ENCODE measurements at regions not wholly inside any gene's neighbourhood (a gene's known extent, or its start where the extent isn't known, plus 50 kb on each side); places are given as distances from the start of the nearest gene placed in this dataset.
A peak's percentile ranks its signal among the peaks of the same experiment; 100 is the strongest.

- Mint-ChIP-seq H3K27me3 (peaks cover 33% of the 10 kb centered on the region), H3K27ac (no peak overlapping the region), H3K4me3 (no peak overlapping the region), H3K9me3 (ENCODE audit: insufficient read depth) (no peaks in the 10 kb centered on the region), H3K4me1 (peaks cover 86% of the 10 kb centered on the region)
- POLR2A ChIA-PET = no interaction called here
- no peak for TF ChIP-seq EZH2 (IDR thresholded peaks at IDR 0.05; ENCODE audit: borderline replicate concordance, insufficient read depth, low read depth, low read length, poor library complexity, severe bottlenecking)
- no peak for TF ChIP-seq CTCF (IDR thresholded peaks at IDR 0.05)
- Histone ChIP-seq H3K27me3 (replicated peaks in 1 of 4; ENCODE audit: control extremely low read depth in 1 of 4, control insufficient read depth in 3 of 4, insufficient read depth in 4 of 4, low read length in 3 of 4) (peaks cover 0 to 24% (median 2%) of the 10 kb centered on the region in 4 experiments), H4K20me1 (ENCODE audit: control insufficient read depth, insufficient read depth, low read length, poor library complexity, severe bottlenecking) (no peaks in the 10 kb centered on the region), H3K4me2 (replicated peaks; ENCODE audit: low read depth, low read length, poor library complexity, severe bottlenecking) (peak overlapping the region; percentile 51), H3K79me2 (ENCODE audit: control insufficient read depth, insufficient read depth, low read length) (no peaks in the 10 kb centered on the region), H2AFZ (ENCODE audit: insufficient read depth, low read depth, low read length, poor library complexity, severe bottlenecking) (no peak overlapping the region), H3K27ac (ENCODE audit: low read length in 2 of 2) (no peak overlapping the region), H3K9ac (ENCODE audit: low read length) (no peak overlapping the region), H3K9me3 (ENCODE audit: control extremely low read depth in 1 of 3, control insufficient read depth in 2 of 3, insufficient read depth in 1 of 3, low read length in 2 of 3) (peaks cover 0 to 5% (median 5%) of the 10 kb centered on the region in 3 donors), H3K36me3 (replicated peaks in 1 of 2; ENCODE audit: control extremely low read depth in 1 of 2, control insufficient read depth in 1 of 2, extremely low read depth in 1 of 2, insufficient read depth in 2 of 2, low read length in 1 of 2) (no peaks in the 10 kb centered on the region), H3K4me3 (ENCODE audit: control extremely low read depth in 1 of 5, extremely low read depth in 1 of 5, insufficient read depth in 1 of 5, low read depth in 2 of 5, low read length in 4 of 5) (no peak overlapping the region), H3K4me1 (ENCODE audit: control insufficient read depth in 2 of 2, insufficient read depth in 2 of 2, low read length in 2 of 2) (peaks cover 67 to 73% of the 10 kb centered on the region in 2 donors)
- intact Hi-C loops (cut with micrococcal nuclease) = loop anchor here (2.0 to 10.0 kb wide), 10 partner anchors 19 to 977 kb away; partner anchors contain the start of gene LPP
- CTCF ChIA-PET = interaction anchor here (2.3 kb wide), 1 partner anchor 237 kb away, joined by 9 read pairs; no protein-coding TSS in a partner anchor
- DNase-seq (no peak), ATAC-seq (ENCODE audit: low read depth) (no peak)
- 66% methylated on average over 2 of the region's 4 CpGs for WGBS (ENCODE audit: insufficient coverage)
Observed at GRCh38 chr3:187977659-187978058, 176.3 kb upstream of the LPP start.

GRCh38 chr3:187978433-187979011 is 175.4 kb upstream of the LPP start:
- Histone ChIP-seq H3K27ac (ENCODE audit: low read length in 2 of 2) (peak overlapping the region in 1 of 2 donors; percentile 7), H4K20me1 (ENCODE audit: control insufficient read depth, insufficient read depth, low read length, poor library complexity, severe bottlenecking) (no peaks in the 10 kb centered on the region), H3K36me3 (replicated peaks in 1 of 2; ENCODE audit: control extremely low read depth in 1 of 2, control insufficient read depth in 1 of 2, extremely low read depth in 1 of 2, insufficient read depth in 2 of 2, low read length in 1 of 2) (no peaks in the 10 kb centered on the region), H3K4me1 (ENCODE audit: control insufficient read depth in 2 of 2, insufficient read depth in 2 of 2, low read length in 2 of 2) (peaks cover 67% of the 10 kb centered on the region in 2 donors), H3K9ac (ENCODE audit: low read length) (no peak overlapping the region), H3K27me3 (replicated peaks in 1 of 4; ENCODE audit: control extremely low read depth in 1 of 4, control insufficient read depth in 3 of 4, insufficient read depth in 4 of 4, low read length in 3 of 4) (peaks cover 0 to 17% (median 1%) of the 10 kb centered on the region in 4 experiments), H2AFZ (ENCODE audit: insufficient read depth, low read depth, low read length, poor library complexity, severe bottlenecking) (no peak overlapping the region), H3K4me2 (replicated peaks; ENCODE audit: low read depth, low read length, poor library complexity, severe bottlenecking) (peak overlapping the region; percentile 51), H3K79me2 (ENCODE audit: control insufficient read depth, insufficient read depth, low read length) (no peaks in the 10 kb centered on the region), H3K9me3 (ENCODE audit: control extremely low read depth in 1 of 3, control insufficient read depth in 2 of 3, insufficient read depth in 1 of 3, low read length in 2 of 3) (peaks cover 0 to 5% (median 5%) of the 10 kb centered on the region in 3 donors), H3K4me3 (ENCODE audit: control extremely low read depth in 1 of 5, extremely low read depth in 1 of 5, insufficient read depth in 1 of 5, low read depth in 2 of 5, low read length in 4 of 5) (no peak overlapping the region)
- intact Hi-C loops (cut with micrococcal nuclease) = loop anchor here (1.0 to 10.0 kb wide), 11 partner anchors 20 to 976 kb away; partner anchors contain the start of gene LPP
- DNase-seq (peak; percentile 72), ATAC-seq (ENCODE audit: low read depth) (peak; percentile 40)
- 0% methylated on average over 3 of the region's 5 CpGs for WGBS (ENCODE audit: insufficient coverage)
- TF ChIP-seq EZH2 (IDR thresholded peaks at IDR 0.05; ENCODE audit: borderline replicate concordance, insufficient read depth, low read depth, low read length, poor library complexity, severe bottlenecking) (no peak), CTCF (IDR thresholded peaks at IDR 0.05) (no peak)
- POLR2A ChIA-PET = interaction anchor here (1.3 kb wide), 1 partner anchor 21 kb away, joined by 3 read pairs; no protein-coding TSS in a partner anchor
- peak overlapping the region; percentile 87 for H3K27ac Mint-ChIP-seq
- peaks cover 82% of the 10 kb centered on the region for H3K4me1 Mint-ChIP-seq
- CTCF ChIA-PET = interaction anchor here (2.1 to 2.3 kb wide), 2 partner anchors 230 to 238 kb away, joined by 9 read pairs; no protein-coding TSS in a partner anchor
- H3K9me3 Mint-ChIP-seq (ENCODE audit: insufficient read depth) = no peaks in the 10 kb centered on the region
- peak overlapping the region; percentile 82 for H3K4me3 Mint-ChIP-seq
- H3K27me3 Mint-ChIP-seq = peaks cover 29% of the 10 kb centered on the region

All from B cell (primary cell).